HEK293 (cell line): ENCODE measurements at regions not wholly inside any gene's neighbourhood (a gene's known extent, or its start where the extent isn't known, plus 50 kb on each side); places are given as distances from the start of the nearest gene placed in this dataset.

Source experiments
- CTCF ChIA-PET: fragments of 350-600 bp; formaldehyde crosslinking; extraction: SDS; loops from one replicate; lab custom pipeline; 2021; ENCODE audit warnings: antibody characterized with exemption; lab: Yijun Ruan, JAX
- POLR2A ChIA-PET: fragments of 300-600 bp; formaldehyde crosslinking; extraction: SDS; loops from one replicate; lab custom pipeline; 2020; ENCODE audit warnings: antibody characterized with exemption, inconsistent platforms; lab: Yijun Ruan, JAX
- H3K27ac ChIP-seq: fragments of 200-500 bp; sonication (Bioruptor generic); 2 replicates; pipeline ENCODE4 v1.5.1; 2014; ENCODE audit warnings: low read depth, low read length, control low read depth, inconsistent platforms; ENCODE audit errors: extremely low read depth
- H3K36me3 ChIP-seq, 2 experiments: fragments of 200-500 bp in 1 of 2; sonication (Bioruptor generic) in 1 of 2; 1 replicate in 1 of 2; 2 replicates in 1 of 2; pipeline ENCODE4 v1.5.1; 2014 to 2017; ENCODE audit warnings: inconsistent platforms in 2 of 2, low read length in 2 of 2; ENCODE audit not compliant: control insufficient read depth in 2 of 2, insufficient read depth in 1 of 2
- H3K4me1 ChIP-seq: fragments of 200-500 bp; sonication (Bioruptor generic); 2 replicates; pipeline ENCODE4 v1.5.1; 2014; ENCODE audit warnings: mild to moderate bottlenecking, low read length, inconsistent platforms; ENCODE audit not compliant: control insufficient read depth, insufficient read depth
- H3K4me3 ChIP-seq: 2 replicates; pipeline ENCODE4 v1.5.1; 2011; ENCODE audit warnings: low read depth, mild to moderate bottlenecking, control low read depth, low read length, moderate library complexity
- H3K9me3 ChIP-seq: fragments of 200-500 bp; sonication (Bioruptor generic); 2 replicates; pipeline ENCODE4 v1.5.1; 2014; ENCODE audit warnings: low read depth, low read length, inconsistent platforms; ENCODE audit not compliant: control insufficient read depth, insufficient read depth
- BCL6B ChIP-seq: fragments of 450-650 bp; formaldehyde crosslinking; IDR thresholded peaks from 2 replicates; pipeline ENCODE4 v1.5.1; 2017; ENCODE audit warnings: missing biosample characterization, missing genetic modification characterization
- EGR2 ChIP-seq: fragments of 450-650 bp; formaldehyde crosslinking; IDR thresholded peaks from 2 replicates; pipeline ENCODE4 v1.5.1; 2016; ENCODE audit warnings: low read depth, missing biosample characterization, missing genetic modification characterization
- ELK4 ChIP-seq: IDR thresholded peaks from 2 replicates; pipeline ENCODE4 v1.6.1; 2011; ENCODE audit warnings: mild to moderate bottlenecking, low read depth, low read length, borderline replicate concordance
- YY1 ChIP-seq: fragments of 450-650 bp; formaldehyde crosslinking; IDR thresholded peaks from 2 replicates; pipeline ENCODE4 v1.5.1; 2018; ENCODE audit warnings: missing biosample characterization, missing genetic modification characterization
- ZBTB17 ChIP-seq: fragments of 450-650 bp; formaldehyde crosslinking; IDR thresholded peaks from 2 replicates; pipeline ENCODE4 v1.5.1; 2016; ENCODE audit warnings: missing biosample characterization, missing genetic modification characterization
- ZFP41 ChIP-seq: fragments of 450-650 bp; formaldehyde crosslinking; IDR thresholded peaks from 2 replicates; pipeline ENCODE4 v1.5.1; 2016; ENCODE audit warnings: missing biosample characterization, missing genetic modification characterization, borderline replicate concordance
- ZFP69B ChIP-seq: fragments of 450-650 bp; formaldehyde crosslinking; IDR thresholded peaks from 2 replicates; pipeline ENCODE4 v1.5.1; 2016; ENCODE audit warnings: missing biosample characterization, missing genetic modification characterization
- ZNF280C ChIP-seq: fragments of 450-650 bp; formaldehyde crosslinking; IDR thresholded peaks from 2 replicates; pipeline ENCODE4 v1.5.1; 2016; ENCODE audit warnings: missing biosample characterization, missing genetic modification characterization
- ZNF48 ChIP-seq: fragments of 450-650 bp; formaldehyde crosslinking; IDR thresholded peaks from 2 replicates; pipeline ENCODE4 v1.5.1; 2016; ENCODE audit warnings: missing biosample characterization, missing genetic modification characterization
- ZNF514 ChIP-seq: fragments of 450-650 bp; formaldehyde crosslinking; IDR thresholded peaks from 2 replicates; pipeline ENCODE4 v1.5.1; 2016; ENCODE audit warnings: missing biosample characterization, missing genetic modification characterization
- ZNF544 ChIP-seq: fragments of 450-650 bp; formaldehyde crosslinking; IDR thresholded peaks from 2 replicates; pipeline ENCODE4 v1.5.0; 2017; ENCODE audit warnings: missing biosample characterization, missing genetic modification characterization
- ZNF549 ChIP-seq: fragments of 450-650 bp; IDR thresholded peaks from 2 replicates; pipeline ENCODE4 v1.5.1; 2018; ENCODE audit warnings: missing biosample characterization, missing genetic modification characterization, mild to moderate bottlenecking, inconsistent platforms, moderate library complexity
- ZNF560 ChIP-seq: fragments of 450-650 bp; formaldehyde crosslinking; IDR thresholded peaks from 2 replicates; pipeline ENCODE4 v1.5.1; 2017; ENCODE audit warnings: missing biosample characterization, missing genetic modification characterization, borderline replicate concordance
- ZNF624 ChIP-seq: fragments of 450-650 bp; formaldehyde crosslinking; IDR thresholded peaks from 2 replicates; pipeline ENCODE4 v1.5.1; 2017; ENCODE audit warnings: missing biosample characterization, missing genetic modification characterization
- ZNF626 ChIP-seq: fragments of 450-650 bp; sonication (Bioruptor Pico); formaldehyde crosslinking; IDR thresholded peaks from 2 replicates; pipeline ENCODE4 v1.5.1; 2018; ENCODE audit warnings: missing biosample characterization, missing genetic modification characterization, inconsistent platforms
- ZNF747 ChIP-seq: fragments of 450-650 bp; formaldehyde crosslinking; IDR thresholded peaks from 2 replicates; pipeline ENCODE4 v1.5.1; 2016; ENCODE audit warnings: missing biosample characterization, missing genetic modification characterization
- ZNF785 ChIP-seq: fragments of 450-650 bp; formaldehyde crosslinking; IDR thresholded peaks from 2 replicates; pipeline ENCODE4 v1.5.1; 2016; ENCODE audit warnings: missing biosample characterization, missing genetic modification characterization
- TF ChIP-seq, protein P1 (sequence below): fragments of 450-650 bp; formaldehyde crosslinking; IDR thresholded peaks from 2 replicates; pipeline ENCODE4 v1.5.1; 2016; ENCODE audit warnings: missing biosample characterization, missing genetic modification characterization
- TF ChIP-seq, protein P2 (sequence below): fragments of 450-650 bp; formaldehyde crosslinking; IDR thresholded peaks from 2 replicates; pipeline ENCODE4 v1.5.1; 2016; ENCODE audit warnings: missing biosample characterization, missing genetic modification characterization
- TF ChIP-seq, protein P3 (sequence below): fragments of 450-650 bp; formaldehyde crosslinking; conservative IDR thresholded peaks from 2 replicates; pipeline ENCODE4 v1.5.1; 2016; ENCODE audit warnings: low read depth, missing biosample characterization, missing genetic modification characterization
- TF ChIP-seq, protein P4 (sequence below): fragments of 450-650 bp; formaldehyde crosslinking; IDR thresholded peaks from 2 replicates; pipeline ENCODE4 v1.5.1; 2016; ENCODE audit warnings: missing biosample characterization, missing genetic modification characterization
- TF ChIP-seq, protein P5 (sequence below): fragments of 450-650 bp; formaldehyde crosslinking; IDR thresholded peaks from 2 replicates; pipeline ENCODE4 v1.5.1; 2016; ENCODE audit warnings: missing biosample characterization, missing genetic modification characterization

- no peak overlapping the region for H3K4me3 ChIP-seq
- POLR2A ChIA-PET: no interaction called here
- CTCF ChIA-PET: no interaction called here
- no peaks in the 10 kb centered on the region for H3K36me3 ChIP-seq
- TF ChIP-seq EGR2 (tag by site-specific recombination): no peak
- TF ChIP-seq ZNF747: no peak
- TF ChIP-seq ZNF626 (tag by site-specific recombination): no peak
- no peak for TF ChIP-seq ZNF549 (tag by site-specific recombination)
- no peak for TF ChIP-seq BCL6B (tag by site-specific recombination)
- no peak for TF ChIP-seq ZNF48 (tag by site-specific recombination)
- TF ChIP-seq ZFP41 (tag by site-specific recombination): no peak
- no peak for TF ChIP-seq ZBTB17 (tag by site-specific recombination)
- TF ChIP-seq, protein P1, sequence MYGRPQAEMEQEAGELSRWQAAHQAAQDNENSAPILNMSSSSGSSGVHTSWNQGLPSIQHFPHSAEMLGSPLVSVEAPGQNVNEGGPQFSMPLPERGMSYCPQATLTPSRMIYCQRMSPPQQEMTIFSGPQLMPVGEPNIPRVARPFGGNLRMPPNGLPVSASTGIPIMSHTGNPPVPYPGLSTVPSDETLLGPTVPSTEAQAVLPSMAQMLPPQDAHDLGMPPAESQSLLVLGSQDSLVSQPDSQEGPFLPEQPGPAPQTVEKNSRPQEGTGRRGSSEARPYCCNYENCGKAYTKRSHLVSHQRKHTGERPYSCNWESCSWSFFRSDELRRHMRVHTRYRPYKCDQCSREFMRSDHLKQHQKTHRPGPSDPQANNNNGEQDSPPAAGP: no peak
- TF ChIP-seq ZFP69B: no peak
- no peak for TF ChIP-seq ZNF514
- no peak for TF ChIP-seq ZNF560 (tag by site-specific recombination)
- TF ChIP-seq, protein P2, sequence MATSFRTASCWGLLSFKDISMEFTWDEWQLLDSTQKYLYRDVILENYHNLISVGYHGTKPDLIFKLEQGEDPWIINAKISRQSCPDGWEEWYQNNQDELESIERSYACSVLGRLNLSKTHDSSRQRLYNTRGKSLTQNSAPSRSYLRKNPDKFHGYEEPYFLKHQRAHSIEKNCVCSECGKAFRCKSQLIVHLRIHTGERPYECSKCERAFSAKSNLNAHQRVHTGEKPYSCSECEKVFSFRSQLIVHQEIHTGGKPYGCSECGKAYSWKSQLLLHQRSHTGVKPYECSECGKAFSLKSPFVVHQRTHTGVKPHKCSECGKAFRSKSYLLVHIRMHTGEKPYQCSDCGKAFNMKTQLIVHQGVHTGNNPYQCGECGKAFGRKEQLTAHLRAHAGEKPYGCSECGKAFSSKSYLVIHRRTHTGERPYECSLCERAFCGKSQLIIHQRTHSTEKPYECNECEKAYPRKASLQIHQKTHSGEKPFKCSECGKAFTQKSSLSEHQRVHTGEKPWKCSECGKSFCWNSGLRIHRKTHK (tag by site-specific recombination): no peak
- TF ChIP-seq ZNF544 (tag by site-specific recombination): no peak
- no peaks in the 10 kb centered on the region for H3K4me1 ChIP-seq
- no peaks in the 10 kb centered on the region for H3K9me3 ChIP-seq
- H3K27ac ChIP-seq: no peak overlapping the region
Measured at GRCh38 chr2:118611691-118612090, 235.8 kb downstream of the EN1 start.

DNA sequence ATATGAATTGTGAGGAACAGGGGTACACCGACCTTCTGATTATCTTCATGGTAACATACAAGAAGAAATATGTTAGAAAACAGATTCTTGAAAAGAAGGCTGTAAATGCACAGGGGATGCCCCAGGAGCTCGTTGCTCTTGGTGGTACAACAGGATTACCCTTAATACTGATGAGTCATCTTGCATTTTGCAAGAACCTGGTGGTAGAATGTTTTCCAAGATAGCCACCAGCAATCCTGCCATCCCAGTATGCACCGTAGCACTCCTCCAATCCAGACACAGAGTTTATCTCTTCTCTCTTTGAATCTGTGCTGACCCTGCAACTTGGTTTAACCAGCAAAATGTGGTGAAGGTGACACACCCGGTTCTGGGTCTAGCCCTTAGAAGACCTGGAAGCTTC is 238.3 kb downstream of the EN1 start:
- Histone ChIP-seq H3K4me1 (no peaks in the 10 kb centered on the region), H3K4me3 (no peak overlapping the region), H3K9me3 (no peaks in the 10 kb centered on the region), H3K36me3 (no peaks in the 10 kb centered on the region), H3K27ac (no peak overlapping the region)
- POLR2A ChIA-PET: no interaction called here
- CTCF ChIA-PET: interaction anchor here (0.6 to 2.3 kb wide), 2 partner anchors 246 to 1640 kb away, joined by 3 to 7 read pairs; no protein-coding TSS in a partner anchor
- TF ChIP-seq YY1 (tag by site-specific recombination) (no peak), ZNF514 (no peak), ELK4 (no peak), ZNF785 (tag by site-specific recombination) (no peak), ZNF280C (tag by site-specific recombination) (no peak), ZNF624 (tag by site-specific recombination) (no peak)
- TF ChIP-seq, protein P3, sequence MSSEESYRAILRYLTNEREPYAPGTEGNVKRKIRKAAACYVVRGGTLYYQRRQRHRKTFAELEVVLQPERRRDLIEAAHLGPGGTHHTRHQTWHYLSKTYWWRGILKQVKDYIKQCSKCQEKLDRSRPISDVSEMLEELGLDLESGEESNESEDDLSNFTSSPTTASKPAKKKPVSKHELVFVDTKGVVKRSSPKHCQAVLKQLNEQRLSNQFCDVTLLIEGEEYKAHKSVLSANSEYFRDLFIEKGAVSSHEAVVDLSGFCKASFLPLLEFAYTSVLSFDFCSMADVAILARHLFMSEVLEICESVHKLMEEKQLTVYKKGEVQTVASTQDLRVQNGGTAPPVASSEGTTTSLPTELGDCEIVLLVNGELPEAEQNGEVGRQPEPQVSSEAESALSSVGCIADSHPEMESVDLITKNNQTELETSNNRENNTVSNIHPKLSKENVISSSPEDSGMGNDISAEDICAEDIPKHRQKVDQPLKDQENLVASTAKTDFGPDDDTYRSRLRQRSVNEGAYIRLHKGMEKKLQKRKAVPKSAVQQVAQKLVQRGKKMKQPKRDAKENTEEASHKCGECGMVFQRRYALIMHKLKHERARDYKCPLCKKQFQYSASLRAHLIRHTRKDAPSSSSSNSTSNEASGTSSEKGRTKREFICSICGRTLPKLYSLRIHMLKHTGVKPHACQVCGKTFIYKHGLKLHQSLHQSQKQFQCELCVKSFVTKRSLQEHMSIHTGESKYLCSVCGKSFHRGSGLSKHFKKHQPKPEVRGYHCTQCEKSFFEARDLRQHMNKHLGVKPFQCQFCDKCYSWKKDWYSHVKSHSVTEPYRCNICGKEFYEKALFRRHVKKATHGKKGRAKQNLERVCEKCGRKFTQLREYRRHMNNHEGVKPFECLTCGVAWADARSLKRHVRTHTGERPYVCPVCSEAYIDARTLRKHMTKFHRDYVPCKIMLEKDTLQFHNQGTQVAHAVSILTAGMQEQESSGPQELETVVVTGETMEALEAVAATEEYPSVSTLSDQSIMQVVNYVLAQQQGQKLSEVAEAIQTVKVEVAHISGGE: no peak
- TF ChIP-seq, protein P4, sequence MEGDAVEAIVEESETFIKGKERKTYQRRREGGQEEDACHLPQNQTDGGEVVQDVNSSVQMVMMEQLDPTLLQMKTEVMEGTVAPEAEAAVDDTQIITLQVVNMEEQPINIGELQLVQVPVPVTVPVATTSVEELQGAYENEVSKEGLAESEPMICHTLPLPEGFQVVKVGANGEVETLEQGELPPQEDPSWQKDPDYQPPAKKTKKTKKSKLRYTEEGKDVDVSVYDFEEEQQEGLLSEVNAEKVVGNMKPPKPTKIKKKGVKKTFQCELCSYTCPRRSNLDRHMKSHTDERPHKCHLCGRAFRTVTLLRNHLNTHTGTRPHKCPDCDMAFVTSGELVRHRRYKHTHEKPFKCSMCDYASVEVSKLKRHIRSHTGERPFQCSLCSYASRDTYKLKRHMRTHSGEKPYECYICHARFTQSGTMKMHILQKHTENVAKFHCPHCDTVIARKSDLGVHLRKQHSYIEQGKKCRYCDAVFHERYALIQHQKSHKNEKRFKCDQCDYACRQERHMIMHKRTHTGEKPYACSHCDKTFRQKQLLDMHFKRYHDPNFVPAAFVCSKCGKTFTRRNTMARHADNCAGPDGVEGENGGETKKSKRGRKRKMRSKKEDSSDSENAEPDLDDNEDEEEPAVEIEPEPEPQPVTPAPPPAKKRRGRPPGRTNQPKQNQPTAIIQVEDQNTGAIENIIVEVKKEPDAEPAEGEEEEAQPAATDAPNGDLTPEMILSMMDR (tag by site-specific recombination): no peak
- TF ChIP-seq, protein P5, sequence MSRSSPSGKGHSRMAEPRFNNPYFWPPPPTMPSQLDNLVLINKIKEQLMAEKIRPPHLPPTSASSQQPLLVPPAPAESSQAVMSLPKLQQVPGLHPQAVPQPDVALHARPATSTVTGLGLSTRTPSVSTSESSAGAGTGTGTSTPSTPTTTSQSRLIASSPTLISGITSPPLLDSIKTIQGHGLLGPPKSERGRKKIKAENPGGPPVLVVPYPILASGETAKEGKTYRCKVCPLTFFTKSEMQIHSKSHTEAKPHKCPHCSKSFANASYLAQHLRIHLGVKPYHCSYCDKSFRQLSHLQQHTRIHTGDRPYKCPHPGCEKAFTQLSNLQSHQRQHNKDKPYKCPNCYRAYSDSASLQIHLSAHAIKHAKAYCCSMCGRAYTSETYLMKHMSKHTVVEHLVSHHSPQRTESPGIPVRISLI (tag by site-specific recombination): no peak
